GM15510 (cell line): ENCODE measurements at regions not wholly inside any gene's neighbourhood (a gene's known extent, or its start where the extent isn't known, plus 50 kb on each side); places are given as distances from the start of the nearest gene placed in this dataset.

ENCODE experiments used
- POLR2A ChIP-seq: IDR thresholded peaks from 3 replicates; pipeline ENCODE4 v1.6.1; 2011; ENCODE audit warnings: borderline replicate concordance; ENCODE audit not compliant: insufficient read length; ENCODE audit errors: extremely low read depth

GRCh38 chr22:48836673-48837340 is 990.9 kb downstream of the BRD1 start:
- no peak for TF ChIP-seq POLR2A

- no peak for TF ChIP-seq POLR2A
Observed at GRCh38 chr22:48835857-48836672, 991.6 kb downstream of the BRD1 start.

DNA sequence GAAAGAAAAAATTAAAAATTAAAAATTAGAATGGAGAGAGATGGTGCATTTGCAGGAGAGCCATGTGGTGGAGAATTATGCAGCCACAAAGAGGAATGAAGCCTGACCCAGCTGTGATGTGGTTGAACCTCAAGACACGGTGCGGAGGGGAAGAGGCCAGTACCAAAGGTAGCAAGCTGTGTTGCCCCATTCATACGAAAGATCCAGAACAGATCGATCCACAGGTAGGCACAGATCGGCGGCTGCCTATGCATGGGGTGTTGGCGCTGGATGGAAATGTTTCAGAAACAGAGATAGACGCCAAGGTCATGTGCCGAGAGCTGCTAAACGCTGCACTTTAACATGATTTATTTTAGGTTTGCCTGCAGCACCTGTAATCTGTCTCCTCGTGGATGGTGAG is 992.3 kb downstream of the BRD1 start:
- TF ChIP-seq POLR2A: no peak

GRCh38 chr22:48834404-48834803 is 993.3 kb downstream of the BRD1 start:
- no peak for TF ChIP-seq POLR2A

DNA sequence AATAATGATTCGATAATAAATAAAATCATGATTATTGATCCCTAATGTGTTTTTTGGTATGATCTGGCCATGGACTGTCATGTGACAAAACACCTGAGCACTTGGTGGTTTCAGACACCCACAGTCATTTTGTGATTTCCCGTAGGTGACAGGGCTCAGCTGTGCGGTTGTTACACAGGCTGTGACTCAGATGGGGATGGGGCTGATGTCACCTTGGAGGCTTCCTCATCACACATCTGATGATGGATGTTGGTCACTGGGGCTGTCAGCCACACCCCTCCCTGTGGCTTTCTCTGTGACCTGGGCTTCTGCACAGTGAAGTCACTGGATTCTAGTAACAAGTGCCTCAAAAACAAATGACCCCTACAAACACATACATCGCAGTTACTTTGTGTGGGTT is 995.1 kb downstream of the BRD1 start:
- no peak for TF ChIP-seq POLR2A

DNA sequence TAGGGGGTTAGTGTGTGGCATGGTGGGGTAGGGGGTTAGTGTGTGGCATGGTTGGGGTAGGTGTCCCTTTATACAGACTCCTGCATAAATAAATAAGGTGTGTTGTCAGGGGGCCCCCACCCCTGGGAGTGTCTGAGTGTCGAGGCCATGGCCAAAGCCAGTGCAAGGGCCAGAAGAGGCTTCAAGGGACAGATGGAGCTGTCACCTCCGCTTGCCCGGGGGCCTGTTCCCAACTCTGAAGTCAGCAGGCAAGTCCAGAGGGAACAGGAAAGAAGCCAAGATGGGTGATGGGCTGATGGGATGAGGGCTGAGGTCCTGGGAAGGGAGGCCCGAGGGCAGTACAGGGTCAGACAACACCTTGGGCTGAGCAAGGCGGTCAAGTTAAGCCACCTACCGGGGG is 997.8 kb downstream of the BRD1 start:
- no peak for TF ChIP-seq POLR2A

- TF ChIP-seq POLR2A: no peak
Observed at GRCh38 chr22:48828688-48829087, 999.0 kb downstream of the BRD1 start.

DNA sequence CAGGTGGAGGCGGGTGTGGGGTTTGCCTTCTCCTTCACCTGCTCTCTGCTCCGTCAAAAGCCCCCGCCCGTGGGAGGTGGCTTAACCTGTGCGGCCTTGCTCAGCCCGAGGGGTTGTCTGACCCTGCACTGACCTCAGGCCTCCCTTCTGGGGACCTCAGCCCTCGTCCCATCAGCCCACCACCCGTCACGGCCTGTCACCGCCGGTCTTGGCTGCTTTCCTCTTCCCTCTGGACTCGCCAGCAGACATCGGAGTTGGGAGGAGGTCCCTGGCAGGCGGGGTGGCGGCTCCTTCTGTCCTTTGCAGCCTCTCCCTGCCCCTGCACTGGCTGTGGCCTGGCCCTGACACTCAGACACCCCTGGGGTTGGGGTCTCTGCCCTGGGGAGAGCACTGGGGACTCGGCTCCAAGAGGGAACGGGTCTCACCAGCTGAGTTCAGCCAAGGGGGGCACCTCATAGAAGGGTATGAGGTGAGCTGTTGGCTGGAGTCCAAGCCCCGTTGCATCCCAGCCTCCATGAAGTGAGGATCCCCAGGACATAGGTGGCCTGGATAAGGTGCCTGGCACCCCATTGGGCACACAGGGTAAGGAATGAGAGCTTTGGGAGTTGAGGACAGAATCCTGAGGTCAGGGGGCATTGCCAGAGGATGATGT is 999.6 kb downstream of the BRD1 start:
- no peak for TF ChIP-seq POLR2A

GRCh38 chr22:48827268-48827846 is 1000.3 kb downstream of the BRD1 start:
- no peak for TF ChIP-seq POLR2A

DNA sequence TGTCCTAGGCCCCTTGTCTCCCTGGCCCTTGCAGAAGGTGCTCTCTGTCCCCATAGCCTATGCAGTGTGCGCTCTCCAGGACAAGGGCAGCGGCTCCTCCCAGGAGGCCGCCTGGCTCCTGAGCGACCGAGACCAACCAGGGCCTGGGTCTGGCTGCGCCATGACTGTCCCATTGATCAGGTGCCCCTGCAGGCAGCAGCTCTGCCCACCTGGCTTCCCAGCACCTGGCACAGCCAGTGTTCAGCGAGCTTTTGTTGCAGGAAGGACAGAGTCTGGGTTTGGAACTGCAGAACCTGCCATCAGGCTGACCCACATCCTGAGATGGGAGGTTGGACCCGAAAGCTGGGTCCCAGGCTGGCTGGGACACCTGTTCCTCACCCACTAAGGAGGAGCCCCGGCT is 1001.1 kb downstream of the BRD1 start:
- TF ChIP-seq POLR2A: no peak

GRCh38 chr22:48825802-48826520 is 1001.7 kb downstream of the BRD1 start:
- TF ChIP-seq POLR2A: no peak

GRCh38 chr22:48824712-48825651 is 1002.7 kb downstream of the BRD1 start:
- TF ChIP-seq POLR2A: no peak

- TF ChIP-seq POLR2A: no peak
Observed at GRCh38 chr22:48823941-48824340, 1003.7 kb downstream of the BRD1 start.
